ENCODE measurements at regions not wholly inside any gene's neighbourhood (a gene's known extent, or its start where the extent isn't known, plus 50 kb on each side); places are given as distances from the start of the nearest gene placed in this dataset.

GRCh38 chr21:25039461-25040380 is 567.6 kb downstream of the MRPL39 start:
- Histone ChIP-seq H3K23ac (ENCODE audit: low read length) (no peak overlapping the region), H4K8ac (ENCODE audit: low read depth, low read length) (no peak overlapping the region), H3K36me3 (ENCODE audit: control insufficient read depth in 1 of 2, insufficient read depth in 2 of 2, low read length in 2 of 2) (no peaks in the 10 kb centered on the region), H3K9ac (ENCODE audit: low read length) (no peak overlapping the region), H2BK12ac (ENCODE audit: low read length) (no peak overlapping the region), H3K27me3 (ENCODE audit: insufficient read depth, low read length) (no peaks in the 10 kb centered on the region), H3K14ac (ENCODE audit: low read length) (no peak overlapping the region), H2BK5ac (ENCODE audit: low read depth, low read length, poor library complexity) (no peak overlapping the region), H3K4me3 (ENCODE audit: low read depth, low read length) (no peak overlapping the region), H3K9me3 (ENCODE audit: insufficient read depth, low read depth, low read length) (no peaks in the 10 kb centered on the region), H3K4ac (ENCODE audit: low read depth, low read length) (no peak overlapping the region), H3K27ac (ENCODE audit: low read depth, low read length) (no peak overlapping the region), H4K91ac (ENCODE audit: low read depth, low read length) (no peak overlapping the region), H3K79me2 (ENCODE audit: control insufficient read depth, insufficient read depth, low read length, poor library complexity) (no peaks in the 10 kb centered on the region), H2AK5ac (ENCODE audit: low read length) (no peak overlapping the region), H3K79me1 (ENCODE audit: low read length) (no peaks in the 10 kb centered on the region), H4K12ac (ENCODE audit: low read depth, low read length) (no peak overlapping the region), H2AFZ (ENCODE audit: insufficient read depth, low read length, poor library complexity) (no peak overlapping the region), H3K4me1 (ENCODE audit: control insufficient read depth in 1 of 2, insufficient read depth in 2 of 2, low read length in 2 of 2) (no peaks in the 10 kb centered on the region), H3K18ac (ENCODE audit: low read length) (no peak overlapping the region), H3K4me2 (ENCODE audit: low read length) (no peak overlapping the region), H2BK120ac (ENCODE audit: insufficient read depth, low read length, poor library complexity) (no peak overlapping the region)
- no peak for DNase-seq
- no CpG with 5 or more reads among the region's 5 CpGs for WGBS (ENCODE audit: extremely low coverage, insufficient coverage, insufficient read length)

GRCh38 chr21:25036775-25037174 is 570.5 kb downstream of the MRPL39 start:
- Histone ChIP-seq H3K14ac (ENCODE audit: low read length) (no peak overlapping the region), H2BK120ac (ENCODE audit: insufficient read depth, low read length, poor library complexity) (no peak overlapping the region), H3K23ac (ENCODE audit: low read length) (no peak overlapping the region), H4K91ac (ENCODE audit: low read depth, low read length) (no peak overlapping the region), H3K27me3 (ENCODE audit: insufficient read depth, low read length) (no peaks in the 10 kb centered on the region), H3K9ac (ENCODE audit: low read length) (no peak overlapping the region), H3K36me3 (ENCODE audit: control insufficient read depth in 1 of 2, insufficient read depth in 2 of 2, low read length in 2 of 2) (no peaks in the 10 kb centered on the region), H3K4me1 (ENCODE audit: control insufficient read depth in 1 of 2, insufficient read depth in 2 of 2, low read length in 2 of 2) (no peaks in the 10 kb centered on the region), H4K12ac (ENCODE audit: low read depth, low read length) (no peak overlapping the region), H2AK5ac (ENCODE audit: low read length) (no peak overlapping the region), H3K27ac (ENCODE audit: low read depth, low read length) (no peak overlapping the region), H3K4me3 (ENCODE audit: low read depth, low read length) (no peak overlapping the region), H3K18ac (ENCODE audit: low read length) (no peak overlapping the region), H2BK5ac (ENCODE audit: low read depth, low read length, poor library complexity) (no peak overlapping the region), H2AFZ (ENCODE audit: insufficient read depth, low read length, poor library complexity) (no peak overlapping the region), H2BK12ac (ENCODE audit: low read length) (no peak overlapping the region), H3K79me2 (ENCODE audit: control insufficient read depth, insufficient read depth, low read length, poor library complexity) (no peaks in the 10 kb centered on the region), H3K4me2 (ENCODE audit: low read length) (no peak overlapping the region), H3K79me1 (ENCODE audit: low read length) (no peaks in the 10 kb centered on the region), H3K9me3 (ENCODE audit: insufficient read depth, low read depth, low read length) (no peaks in the 10 kb centered on the region), H3K4ac (ENCODE audit: low read depth, low read length) (no peak overlapping the region), H4K8ac (ENCODE audit: low read depth, low read length) (no peak overlapping the region)
- WGBS (ENCODE audit: extremely low coverage, insufficient coverage, insufficient read length) = no CpG with 5 or more reads among the region's 1 CpG
- no peak for DNase-seq

DNA sequence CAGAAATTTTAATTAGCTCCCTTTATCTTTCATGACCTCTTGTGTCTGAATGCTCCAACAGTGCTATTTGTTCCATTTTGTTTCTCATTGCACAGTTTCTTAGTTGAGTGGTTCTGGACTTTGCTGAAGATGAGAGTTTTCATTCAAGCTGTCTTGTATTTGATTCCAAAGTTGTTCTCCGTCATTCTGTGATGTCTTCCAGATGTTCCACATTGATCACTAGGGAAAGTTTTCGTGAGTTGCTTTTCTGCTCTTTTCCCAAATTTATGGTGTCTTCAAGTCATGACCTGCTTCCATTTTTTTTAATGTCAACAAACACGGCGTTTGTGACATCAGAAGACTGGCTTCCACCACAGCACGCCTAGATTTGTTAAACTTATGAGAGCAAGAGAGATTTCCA is 575.5 kb downstream of the MRPL39 start:
- no peak overlapping the region for H3K4me3 ChIP-seq (ENCODE audit: low read depth, low read length)
- H4K91ac ChIP-seq (ENCODE audit: low read depth, low read length) = no peak overlapping the region
- no peak overlapping the region for H3K23ac ChIP-seq (ENCODE audit: low read length)
- H3K79me1 ChIP-seq (ENCODE audit: low read length) = no peaks in the 10 kb centered on the region
- no peak overlapping the region for H4K8ac ChIP-seq (ENCODE audit: low read depth, low read length)
- no peaks in the 10 kb centered on the region for H3K36me3 ChIP-seq (ENCODE audit: control insufficient read depth in 1 of 2, insufficient read depth in 2 of 2, low read length in 2 of 2)
- no peaks in the 10 kb centered on the region for H3K4me1 ChIP-seq (ENCODE audit: control insufficient read depth in 1 of 2, insufficient read depth in 2 of 2, low read length in 2 of 2)
- H3K4ac ChIP-seq (ENCODE audit: low read depth, low read length) = no peak overlapping the region
- no peak overlapping the region for H3K27ac ChIP-seq (ENCODE audit: low read depth, low read length)
- H2BK5ac ChIP-seq (ENCODE audit: low read depth, low read length, poor library complexity) = no peak overlapping the region
- no peak for DNase-seq
- WGBS (ENCODE audit: extremely low coverage, insufficient coverage, insufficient read length) = no CpG with 5 or more reads among the region's 5 CpGs
- no peaks in the 10 kb centered on the region for H3K79me2 ChIP-seq (ENCODE audit: control insufficient read depth, insufficient read depth, low read length, poor library complexity)
- no peak overlapping the region for H2AFZ ChIP-seq (ENCODE audit: insufficient read depth, low read length, poor library complexity)
- H3K27me3 ChIP-seq (ENCODE audit: insufficient read depth, low read length) = no peaks in the 10 kb centered on the region
- no peak overlapping the region for H3K14ac ChIP-seq (ENCODE audit: low read length)
- H3K9ac ChIP-seq (ENCODE audit: low read length) = no peak overlapping the region
- H4K12ac ChIP-seq (ENCODE audit: low read depth, low read length) = no peak overlapping the region
- no peak overlapping the region for H2BK120ac ChIP-seq (ENCODE audit: insufficient read depth, low read length, poor library complexity)
- no peaks in the 10 kb centered on the region for H3K9me3 ChIP-seq (ENCODE audit: insufficient read depth, low read depth, low read length)
- no peak overlapping the region for H2BK12ac ChIP-seq (ENCODE audit: low read length)
- no peak overlapping the region for H3K18ac ChIP-seq (ENCODE audit: low read length)
- no peak overlapping the region for H3K4me2 ChIP-seq (ENCODE audit: low read length)
- no peak overlapping the region for H2AK5ac ChIP-seq (ENCODE audit: low read length)

DNA sequence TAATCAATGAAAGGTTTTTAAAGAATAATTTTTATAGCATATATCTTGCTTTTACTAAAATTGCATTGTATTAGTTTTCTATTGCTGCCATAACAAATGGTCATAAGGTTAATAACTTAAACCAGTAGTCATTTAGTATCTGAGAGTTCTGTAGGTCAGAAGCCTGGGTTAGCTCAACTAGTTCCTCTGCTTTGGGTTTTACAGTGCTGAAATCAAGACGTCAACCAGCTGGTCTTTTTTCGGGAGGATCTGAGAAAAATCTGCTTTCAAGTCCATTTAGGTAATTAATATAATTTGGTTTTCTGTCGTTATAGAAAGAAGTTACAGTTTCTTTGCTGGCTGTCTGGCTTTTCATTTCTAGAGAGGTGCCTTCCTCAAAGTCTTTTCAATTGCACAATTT is 577.7 kb downstream of the MRPL39 start:
- Histone ChIP-seq H3K9ac (ENCODE audit: low read length) (no peak overlapping the region), H4K91ac (ENCODE audit: low read depth, low read length) (no peak overlapping the region), H3K4me3 (ENCODE audit: low read depth, low read length) (no peak overlapping the region), H2BK120ac (ENCODE audit: insufficient read depth, low read length, poor library complexity) (no peak overlapping the region), H3K4me2 (ENCODE audit: low read length) (no peak overlapping the region), H2BK5ac (ENCODE audit: low read depth, low read length, poor library complexity) (no peak overlapping the region), H3K79me1 (ENCODE audit: low read length) (no peaks in the 10 kb centered on the region), H3K9me3 (ENCODE audit: insufficient read depth, low read depth, low read length) (no peaks in the 10 kb centered on the region), H3K36me3 (ENCODE audit: control insufficient read depth in 1 of 2, insufficient read depth in 2 of 2, low read length in 2 of 2) (no peaks in the 10 kb centered on the region), H3K4me1 (ENCODE audit: control insufficient read depth in 1 of 2, insufficient read depth in 2 of 2, low read length in 2 of 2) (no peaks in the 10 kb centered on the region), H4K8ac (ENCODE audit: low read depth, low read length) (no peak overlapping the region), H3K4ac (ENCODE audit: low read depth, low read length) (no peak overlapping the region), H3K18ac (ENCODE audit: low read length) (no peak overlapping the region), H3K14ac (ENCODE audit: low read length) (no peak overlapping the region), H3K79me2 (ENCODE audit: control insufficient read depth, insufficient read depth, low read length, poor library complexity) (no peaks in the 10 kb centered on the region), H2AFZ (ENCODE audit: insufficient read depth, low read length, poor library complexity) (no peak overlapping the region), H2BK12ac (ENCODE audit: low read length) (no peak overlapping the region), H4K12ac (ENCODE audit: low read depth, low read length) (no peak overlapping the region), H3K27ac (ENCODE audit: low read depth, low read length) (no peak overlapping the region), H2AK5ac (ENCODE audit: low read length) (no peak overlapping the region), H3K23ac (ENCODE audit: low read length) (no peak overlapping the region), H3K27me3 (ENCODE audit: insufficient read depth, low read length) (no peaks in the 10 kb centered on the region)
- no CpG with 5 or more reads among the region's 3 CpGs for WGBS (ENCODE audit: extremely low coverage, insufficient coverage, insufficient read length)
- no peak for DNase-seq
